HG03103 (cell line): ENCODE measurements at regions not wholly inside any gene's neighbourhood (a gene's known extent, or its start where the extent isn't known, plus 50 kb on each side); places are given as distances from the start of the nearest gene placed in this dataset.

ENCODE experiments used
- ATAC-seq: cut with Tn5 transposase; IDR thresholded peaks from one replicate; pipeline ENCODE4 v1.9.1; 2021; ENCODE audit warnings: low read depth; ENCODE audit not compliant: unreplicated experiment

DNA sequence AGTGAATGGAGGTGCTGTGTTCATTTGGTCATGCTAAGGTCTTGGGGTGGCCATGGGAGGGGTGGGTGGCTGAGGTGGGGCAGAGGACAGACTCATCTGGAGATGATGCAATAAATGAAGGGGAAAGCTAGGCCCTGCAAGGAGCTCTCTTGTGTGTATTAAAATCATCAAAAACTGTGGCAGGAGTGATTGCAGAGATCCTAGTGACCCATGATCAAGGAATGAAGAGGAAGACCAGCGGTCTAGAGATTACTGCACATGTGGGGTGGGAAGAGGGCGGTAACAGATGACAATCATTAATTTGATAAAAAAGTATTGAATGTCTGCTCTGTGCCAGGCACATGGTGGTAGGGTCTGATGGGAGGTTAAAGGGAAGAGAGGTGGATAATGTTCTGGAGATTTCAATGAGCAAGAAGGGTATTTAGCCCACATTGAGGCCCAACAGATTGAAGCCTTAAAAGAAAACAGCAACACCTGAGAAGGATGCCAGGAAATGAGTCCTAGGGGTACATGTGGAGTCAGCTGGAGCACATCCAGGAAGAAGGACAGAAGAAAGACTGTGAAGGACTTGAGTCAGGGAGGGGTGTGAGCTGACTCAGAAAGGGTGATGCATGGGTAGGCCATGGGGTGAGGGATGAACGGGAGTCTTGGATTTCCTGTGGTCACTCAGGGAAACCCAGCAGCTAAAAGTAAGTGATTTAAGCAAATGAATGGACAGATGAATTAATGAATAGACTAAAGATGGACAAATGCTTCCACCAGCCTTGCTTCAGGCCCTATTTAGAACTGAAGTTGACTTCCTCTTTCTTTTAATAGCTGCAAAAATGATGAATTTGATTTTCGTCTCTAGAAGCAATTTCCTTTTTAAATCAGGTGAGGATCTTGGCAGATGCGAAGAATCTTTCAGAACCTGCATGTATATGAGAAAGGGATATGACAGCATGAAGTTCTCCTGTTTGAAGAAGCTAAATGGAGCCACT, 83.1 kb upstream of the IGFBP3 start:
- ATAC-seq: no peak

DNA sequence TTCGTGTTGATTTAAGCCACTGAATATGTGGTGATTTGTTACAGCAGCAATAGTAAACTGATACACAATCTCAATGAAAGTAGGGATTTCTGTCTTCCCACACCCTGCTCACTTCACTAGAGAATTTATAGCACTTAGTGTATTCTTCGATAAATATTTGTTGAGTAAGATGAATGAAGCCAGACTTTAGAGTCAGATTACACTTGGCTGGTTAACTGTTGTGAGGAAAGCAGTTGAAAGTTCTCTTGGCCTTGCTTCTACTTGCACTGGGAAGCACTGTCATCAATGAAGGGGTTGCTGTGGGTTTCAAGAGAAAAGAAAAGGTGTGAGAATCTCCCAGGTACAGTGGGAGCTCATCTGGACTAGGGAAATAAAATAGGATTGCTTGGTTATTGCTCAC, 82.1 kb upstream of the IGFBP3 start:
- no peak for ATAC-seq

DNA sequence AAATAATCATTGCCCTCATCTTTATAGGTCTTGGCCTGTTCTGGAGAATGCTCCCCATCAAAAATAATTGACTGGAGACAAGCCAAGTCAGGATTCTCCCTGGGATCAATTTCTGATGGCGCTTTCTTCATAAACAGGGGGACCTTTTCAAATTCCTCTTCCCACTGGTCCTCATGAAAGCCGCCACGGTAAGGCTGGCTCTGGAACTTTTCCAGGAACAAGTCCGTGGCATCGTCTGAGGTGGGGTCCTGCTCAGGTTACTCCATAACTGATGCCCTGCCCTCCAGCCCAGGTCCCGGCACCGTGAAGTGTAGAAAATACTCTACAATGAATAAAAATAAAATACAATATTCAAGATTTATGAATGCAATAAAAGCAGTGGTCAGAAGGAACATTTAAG, 79.4 kb upstream of the IGFBP3 start:
- no peak for ATAC-seq

DNA sequence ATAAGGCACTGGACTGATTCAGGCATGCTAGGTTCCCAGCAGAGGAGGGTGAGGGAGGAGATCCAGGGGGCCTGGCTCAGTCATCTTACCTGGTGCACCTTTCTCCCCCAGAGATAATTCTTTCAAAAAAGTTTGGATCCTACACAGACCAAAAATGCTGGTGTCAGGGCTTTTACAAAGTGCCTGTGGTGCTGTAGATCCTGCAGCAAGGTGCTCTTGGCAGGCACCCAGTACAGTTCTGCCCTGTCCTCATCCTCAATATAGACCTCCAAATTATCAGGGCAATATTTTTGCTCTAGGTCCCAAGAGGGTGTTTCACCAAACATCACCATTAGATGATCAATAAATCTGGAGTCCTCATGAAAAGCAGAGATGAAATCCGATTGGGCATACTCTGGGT, 78.5 kb upstream of the IGFBP3 start:
- ATAC-seq: no peak

DNA sequence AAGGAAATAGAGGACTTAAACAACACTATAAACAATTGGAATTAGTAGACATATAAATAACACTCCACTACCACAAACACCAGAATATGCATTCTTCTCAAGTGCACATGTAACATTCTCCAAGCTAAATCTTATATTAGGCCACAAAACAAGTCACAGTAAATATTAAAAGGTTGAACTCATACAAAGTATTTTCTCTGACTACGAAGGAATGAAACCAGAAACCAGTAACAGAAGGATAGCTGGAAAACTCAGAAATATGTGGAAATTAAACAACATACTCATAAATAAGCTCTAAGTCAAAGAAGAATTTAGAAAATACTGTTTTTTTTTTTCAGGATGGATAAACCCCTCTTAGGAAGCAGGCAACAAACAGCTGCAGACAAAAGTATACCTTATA, 77.4 kb upstream of the IGFBP3 start:
- ATAC-seq: no peak

DNA sequence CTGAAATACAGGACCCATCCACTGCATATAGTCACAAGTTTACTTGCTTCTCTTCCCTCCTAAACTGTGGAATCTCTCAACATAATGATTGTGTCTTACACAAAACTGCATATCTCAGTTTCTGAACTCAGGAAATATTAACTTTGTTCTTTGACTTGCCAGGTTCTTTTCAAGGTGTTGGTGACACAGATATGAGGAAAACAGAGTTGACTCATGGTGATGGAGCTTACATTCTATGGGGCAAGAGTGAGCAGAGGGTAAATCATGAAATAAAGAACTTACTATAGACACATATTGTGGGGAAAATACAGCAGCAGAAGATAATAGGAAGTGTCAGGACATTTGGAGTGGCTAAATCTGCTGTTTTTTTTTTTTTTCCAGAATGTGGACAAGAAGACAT, 72.5 kb upstream of the IGFBP3 start:
- ATAC-seq: no peak

DNA sequence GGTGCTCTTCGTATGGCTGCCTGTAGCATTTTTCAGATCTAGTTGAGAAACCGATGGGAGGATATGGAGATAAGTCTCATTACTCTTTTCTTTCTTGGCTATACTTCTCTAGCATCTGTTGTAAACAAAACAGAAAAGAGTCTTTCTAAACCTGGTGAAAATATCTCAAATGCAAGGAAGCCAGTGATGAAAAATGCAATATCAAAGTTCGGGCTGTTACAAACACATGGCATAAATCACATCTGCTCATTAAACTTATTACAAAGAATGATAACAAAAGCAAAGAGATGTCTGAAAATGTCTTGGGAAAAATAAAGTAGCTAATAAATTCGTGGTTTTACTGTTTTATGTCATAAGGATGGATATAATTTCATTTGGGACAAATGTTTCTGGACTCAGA, 71.8 kb upstream of the IGFBP3 start:
- no peak for ATAC-seq

DNA sequence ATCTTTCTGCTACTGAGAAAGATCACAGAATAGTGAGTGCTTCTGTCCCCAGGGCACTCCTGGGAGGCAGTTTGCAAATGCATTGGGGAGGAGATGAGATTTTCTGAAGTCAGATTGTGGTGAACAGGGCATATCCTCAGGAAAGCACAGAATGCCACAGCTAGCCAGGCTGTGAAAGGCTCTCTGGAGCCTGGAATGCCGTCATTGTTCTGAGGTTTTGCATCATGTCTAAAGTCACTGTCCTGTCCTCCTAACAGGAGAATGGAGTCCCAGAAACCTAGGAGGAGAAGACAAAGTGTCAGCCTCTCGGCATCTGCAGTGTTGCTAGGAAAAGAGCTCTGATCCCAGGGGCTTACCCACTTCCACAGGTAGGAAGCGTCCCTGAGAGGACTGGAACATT, 69.2 kb upstream of the IGFBP3 start:
- ATAC-seq: no peak

DNA sequence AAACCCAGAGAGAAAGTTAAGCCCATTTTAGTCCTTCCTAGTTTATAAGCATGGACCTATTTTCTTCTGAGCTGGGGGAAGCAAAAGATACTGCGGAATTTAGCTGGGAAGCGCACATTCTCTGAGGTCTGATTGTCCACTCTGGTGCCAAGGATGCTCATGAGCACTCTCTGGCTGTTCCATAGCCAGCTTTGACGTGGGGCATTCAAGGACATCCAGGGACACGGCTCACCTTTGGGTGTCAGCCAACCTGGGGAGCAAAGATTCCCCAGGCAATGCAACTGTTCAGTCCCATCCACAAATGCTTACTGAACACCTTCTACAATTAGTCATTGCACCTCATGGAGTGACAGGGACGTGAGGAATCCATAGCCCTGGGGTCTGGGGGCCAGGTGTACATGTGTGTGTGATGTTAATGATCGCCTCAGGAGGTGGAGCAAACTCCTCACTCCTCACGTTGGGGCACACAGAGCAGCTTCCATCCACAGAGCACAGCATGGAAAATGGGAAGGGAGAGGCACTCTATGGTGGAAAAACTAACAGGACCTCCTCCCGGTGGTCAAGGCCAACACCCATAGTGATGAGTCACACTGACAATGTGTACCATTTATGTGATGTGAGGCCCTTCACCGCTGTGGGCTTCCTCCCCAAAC, 67.5 kb upstream of the IGFBP3 start:
- no peak for ATAC-seq

DNA sequence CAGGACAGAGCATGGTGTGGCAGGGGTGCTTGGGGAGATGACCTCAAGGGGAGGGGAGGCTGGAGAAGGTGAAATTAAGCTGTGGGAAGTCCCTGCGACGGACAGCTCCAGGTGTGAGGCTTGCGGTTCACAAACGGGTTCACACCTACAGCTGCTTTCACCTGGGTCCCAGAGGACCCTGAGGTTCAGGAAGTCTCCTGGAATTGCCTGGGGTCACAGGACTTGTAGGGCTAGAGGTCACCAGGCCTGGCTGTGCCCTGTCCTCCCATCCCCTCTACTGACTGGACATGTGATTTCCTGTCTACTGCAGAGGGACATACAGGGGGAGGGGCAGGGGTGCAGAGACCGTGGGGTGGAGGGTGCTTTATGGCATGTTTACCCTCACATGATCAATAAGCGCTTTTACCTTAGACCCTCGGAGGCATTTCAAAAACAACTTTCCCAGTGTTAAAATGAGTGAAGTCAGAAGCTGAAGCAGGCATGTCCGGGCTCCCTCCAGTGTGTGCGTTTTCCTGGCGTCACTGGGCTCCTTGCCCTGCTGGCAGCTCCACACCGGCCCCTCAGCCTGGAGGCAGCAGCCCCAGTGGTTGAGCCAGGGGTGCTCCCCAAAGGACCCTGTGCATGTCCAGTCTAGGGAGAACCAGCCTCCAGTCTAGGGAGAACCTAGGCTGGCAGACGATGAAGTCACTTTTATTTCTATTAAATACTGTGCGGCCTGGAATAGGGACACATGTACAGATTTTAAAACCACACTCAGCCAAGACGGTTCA, 66.6 kb upstream of the IGFBP3 start:
- no peak for ATAC-seq

DNA sequence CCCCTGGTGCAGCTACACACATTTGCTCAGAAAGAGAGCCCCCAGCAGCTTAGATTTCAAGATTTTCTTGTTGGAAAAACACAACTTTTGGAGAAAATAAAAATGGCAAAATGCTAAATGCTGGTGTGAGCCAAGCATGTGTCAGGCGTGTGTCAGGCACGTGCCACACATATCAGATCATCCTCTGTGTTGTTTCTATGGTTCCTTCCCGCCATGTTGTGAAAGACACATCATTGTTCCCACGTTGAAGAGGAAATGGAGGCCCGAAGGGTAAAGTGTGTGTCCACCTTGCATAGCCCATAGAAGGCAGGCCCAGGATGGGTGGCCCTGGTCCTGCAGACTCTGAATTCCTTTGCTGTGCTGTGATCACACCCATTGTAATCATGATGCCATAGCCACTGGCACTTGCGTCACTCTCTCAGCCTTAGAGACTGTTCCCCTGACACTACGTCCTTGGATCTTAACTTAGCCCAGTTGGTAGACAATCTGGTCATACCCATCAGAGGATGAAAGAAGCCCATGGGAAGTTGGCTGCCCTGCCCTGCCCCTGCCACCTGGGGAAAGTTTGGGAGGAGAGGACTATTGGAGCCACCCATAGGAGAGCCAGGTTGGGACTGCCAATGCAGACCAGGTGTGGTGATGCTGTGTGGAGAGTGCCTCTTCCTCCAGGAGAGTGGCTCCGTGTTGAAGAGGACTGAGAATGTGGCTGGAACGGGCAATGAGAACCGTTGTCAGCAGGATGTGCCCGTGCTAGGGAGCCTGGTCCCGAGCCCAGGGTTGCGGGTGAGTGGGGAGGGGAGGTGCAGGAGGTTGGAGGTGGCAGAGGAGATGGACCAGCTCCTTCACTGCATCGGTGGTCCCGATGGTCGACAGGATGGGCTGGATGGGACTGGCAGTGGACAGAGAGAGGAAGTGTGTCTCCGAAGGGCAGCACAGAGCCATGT, 65.6 kb upstream of the IGFBP3 start:
- ATAC-seq: no peak

DNA sequence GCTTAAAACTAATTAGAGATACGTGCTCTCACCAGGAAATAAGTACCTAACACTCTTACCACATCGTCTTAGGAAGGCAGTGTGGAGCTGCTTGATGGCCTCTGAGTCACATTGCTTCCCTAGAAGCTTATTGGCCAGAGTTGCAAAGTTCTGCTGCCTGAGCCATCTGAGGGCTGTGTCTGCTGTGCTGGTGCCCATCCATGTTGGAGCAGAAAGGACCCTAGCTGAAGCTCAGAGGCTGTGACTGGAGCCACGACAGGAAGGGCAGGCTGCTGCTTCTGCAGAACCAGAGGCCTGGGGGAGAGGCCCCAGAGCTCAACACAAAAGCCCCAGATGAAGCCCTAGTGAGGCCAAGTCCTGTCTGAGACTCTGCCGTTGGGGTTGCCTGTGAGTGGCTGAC, 64.8 kb upstream of the IGFBP3 start:
- no peak for ATAC-seq

DNA sequence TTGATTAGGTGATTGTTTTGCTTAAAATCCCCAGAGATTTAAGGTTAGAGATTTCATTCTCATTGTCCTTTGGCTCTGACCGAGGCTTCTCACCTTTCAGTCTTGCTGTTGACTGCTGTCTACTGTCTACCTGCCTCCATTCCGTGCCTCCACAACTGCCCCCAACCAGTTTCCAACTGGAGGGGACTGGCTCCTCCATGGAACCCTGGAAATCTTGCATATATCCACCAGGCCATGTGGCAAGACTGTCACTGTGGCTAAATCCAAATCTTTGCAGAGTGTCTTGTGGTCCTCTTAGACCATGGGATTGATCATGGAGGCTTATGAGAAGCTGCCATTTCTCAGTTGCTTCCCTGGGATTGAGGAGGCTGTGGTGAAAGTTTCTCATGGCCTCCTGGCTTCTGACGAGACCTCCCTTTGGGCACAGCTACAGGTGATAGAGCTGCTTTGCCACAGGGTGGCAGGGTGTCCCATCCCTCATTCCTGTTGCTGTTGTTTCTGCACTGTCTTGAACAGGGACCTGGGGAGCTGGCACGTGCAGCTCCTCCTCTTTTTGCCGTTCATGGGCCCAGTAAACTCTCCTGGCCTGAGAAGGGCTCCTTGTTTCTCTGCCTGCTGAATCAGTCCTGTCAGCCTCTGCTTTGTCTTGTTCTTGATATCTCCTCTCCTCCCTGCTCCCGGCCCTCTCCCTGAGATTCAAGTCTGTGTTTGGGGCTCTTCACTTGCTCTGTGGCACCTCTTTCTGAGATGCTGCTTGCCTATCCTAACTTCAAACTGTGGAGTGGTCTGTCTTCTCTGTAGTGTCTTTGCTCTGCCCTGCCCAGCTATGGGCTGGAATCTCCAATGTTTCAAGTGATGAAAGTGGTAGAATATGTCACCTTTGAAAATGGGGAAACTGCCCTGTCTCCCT, 63.6 kb upstream of the IGFBP3 start:
- ATAC-seq: no peak

DNA sequence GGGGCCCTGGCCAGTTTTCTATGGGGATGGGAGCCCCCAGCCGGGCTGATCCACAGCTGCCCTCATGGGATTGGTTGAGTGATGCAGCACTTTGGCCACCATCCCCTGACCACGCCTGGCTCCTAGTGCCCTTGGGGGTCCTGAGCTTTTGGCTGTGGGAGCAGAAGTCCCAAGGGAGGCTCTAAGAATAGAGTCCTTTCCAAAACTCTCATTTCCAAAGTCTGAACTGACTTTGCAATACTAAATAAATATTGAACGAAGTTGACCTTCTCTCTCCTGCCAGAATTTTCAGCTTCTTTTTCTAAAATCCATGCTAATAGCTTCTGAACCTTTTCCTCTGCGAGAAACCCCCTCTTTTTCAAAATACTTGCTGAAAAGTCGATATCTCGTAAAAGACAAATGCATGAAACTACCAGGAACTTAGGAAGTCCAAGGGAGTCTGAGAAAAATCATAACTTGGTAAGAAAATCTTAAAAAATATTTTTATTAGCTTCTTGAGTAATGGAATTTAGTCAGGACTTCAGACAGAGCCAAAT, 62.7 kb upstream of the IGFBP3 start:
- no peak for ATAC-seq

DNA sequence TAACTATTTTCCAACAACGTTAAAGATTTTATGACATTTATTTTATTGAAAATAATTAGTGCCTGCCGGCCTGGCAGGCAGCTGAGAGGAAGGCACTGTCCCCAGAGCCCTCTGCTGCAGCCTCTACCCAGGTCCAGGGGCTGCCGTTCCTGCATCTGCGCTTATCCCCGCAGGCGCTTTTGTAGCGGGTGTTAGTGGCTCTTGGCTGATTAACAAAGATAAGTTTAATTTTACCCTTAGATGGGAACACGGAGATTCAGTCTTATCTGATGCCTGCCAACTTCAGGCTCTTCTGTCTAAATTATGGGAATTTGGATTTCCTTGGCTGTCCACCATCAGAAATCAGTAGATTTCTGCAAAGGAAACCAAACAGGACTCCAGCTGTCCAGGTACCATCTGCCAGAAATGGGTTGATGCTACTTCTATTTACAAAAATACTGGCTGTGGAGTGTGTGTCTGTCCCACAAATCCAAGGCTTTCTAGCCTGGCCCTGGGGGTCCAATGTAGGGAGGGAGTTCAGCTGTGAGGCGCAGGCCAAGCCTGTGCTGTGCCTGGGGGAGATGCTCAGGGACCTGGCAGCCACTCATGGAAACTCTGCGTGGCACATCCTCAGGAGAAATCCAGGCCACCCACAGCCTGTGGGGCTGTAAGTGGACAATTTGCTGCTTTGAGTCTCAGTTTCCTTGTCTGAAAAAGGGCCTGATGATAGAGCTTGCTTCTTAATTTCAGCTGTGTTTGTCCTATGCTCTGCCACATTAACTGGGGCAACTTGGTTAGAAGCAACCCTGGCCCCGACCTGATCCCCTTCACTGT, 62.0 kb upstream of the IGFBP3 start:
- no peak for ATAC-seq

DNA sequence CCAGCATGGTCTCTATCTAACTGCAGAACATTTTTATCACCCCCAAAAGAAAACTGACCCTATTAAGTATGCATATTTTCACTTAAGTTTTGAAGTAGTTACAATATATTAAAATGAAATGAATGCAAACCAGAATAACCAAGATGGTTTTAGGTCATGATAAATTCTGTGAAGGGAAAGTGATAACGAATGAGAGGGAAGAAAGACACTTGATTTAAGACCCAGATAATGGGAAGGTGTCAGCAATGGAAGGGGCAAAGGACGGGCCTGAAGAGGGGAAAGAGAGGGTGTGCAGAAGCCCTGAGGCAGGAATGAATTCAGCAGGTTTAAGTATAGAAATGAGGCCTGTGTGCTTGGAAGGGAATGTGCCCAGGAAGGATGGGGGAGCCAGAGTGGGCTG, 61.1 kb upstream of the IGFBP3 start:
- ATAC-seq: no peak

DNA sequence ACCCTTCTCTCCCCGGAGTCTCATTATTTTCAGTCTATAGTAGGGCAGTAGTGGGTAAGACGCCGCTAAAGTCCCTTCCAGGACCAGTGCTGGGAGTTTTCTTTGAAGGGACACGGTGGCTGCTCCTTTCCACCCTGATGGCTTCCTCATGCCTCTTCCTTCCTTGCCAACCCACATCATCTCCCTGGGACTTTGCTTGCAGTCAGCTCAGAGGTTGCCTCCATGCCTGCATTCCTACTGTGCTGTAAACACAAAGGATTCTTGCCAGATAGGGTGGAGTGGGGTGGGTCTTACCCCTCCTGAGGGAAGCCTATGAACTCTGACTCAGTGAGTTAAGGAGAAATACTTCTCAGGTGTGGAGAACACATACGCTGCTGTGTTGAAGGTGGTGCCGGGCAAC, 59.9 kb upstream of the IGFBP3 start:
- no peak for ATAC-seq
